ENCODE measurements at regions not wholly inside any gene's neighbourhood (a gene's known extent, or its start where the extent isn't known, plus 50 kb on each side); places are given as distances from the start of the nearest gene placed in this dataset.

DNA sequence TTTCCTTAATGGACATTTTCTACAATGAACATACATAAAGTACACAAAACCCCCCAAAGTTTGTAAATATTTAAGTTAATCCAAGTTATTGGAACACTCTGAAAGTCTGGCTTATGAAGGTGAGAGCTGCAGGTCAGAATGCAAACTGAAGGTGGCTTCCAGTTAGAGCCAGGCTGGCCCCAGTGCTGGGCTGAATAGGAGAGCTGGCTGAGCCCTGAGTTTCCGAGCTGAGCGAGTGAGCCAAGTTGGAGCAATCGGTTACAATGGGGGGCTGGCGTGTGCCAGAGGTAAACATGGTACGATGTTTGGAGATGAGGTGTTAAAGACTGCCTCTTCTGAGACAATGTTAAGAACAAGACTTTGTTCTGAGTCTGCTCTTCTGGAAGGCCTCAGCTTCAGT, 230.8 kb upstream of the MCTP2 start:
- Histone ChIP-seq H3K27ac (no peak overlapping the region), H3K4me3 (no peak overlapping the region), H3K4me1 (no peaks in the 10 kb centered on the region), H3K27me3 (no peaks in the 10 kb centered on the region), H3K9me3 (no peaks in the 10 kb centered on the region), H3K36me3 (no peaks in the 10 kb centered on the region)
- TF ChIP-seq, protein P1, sequence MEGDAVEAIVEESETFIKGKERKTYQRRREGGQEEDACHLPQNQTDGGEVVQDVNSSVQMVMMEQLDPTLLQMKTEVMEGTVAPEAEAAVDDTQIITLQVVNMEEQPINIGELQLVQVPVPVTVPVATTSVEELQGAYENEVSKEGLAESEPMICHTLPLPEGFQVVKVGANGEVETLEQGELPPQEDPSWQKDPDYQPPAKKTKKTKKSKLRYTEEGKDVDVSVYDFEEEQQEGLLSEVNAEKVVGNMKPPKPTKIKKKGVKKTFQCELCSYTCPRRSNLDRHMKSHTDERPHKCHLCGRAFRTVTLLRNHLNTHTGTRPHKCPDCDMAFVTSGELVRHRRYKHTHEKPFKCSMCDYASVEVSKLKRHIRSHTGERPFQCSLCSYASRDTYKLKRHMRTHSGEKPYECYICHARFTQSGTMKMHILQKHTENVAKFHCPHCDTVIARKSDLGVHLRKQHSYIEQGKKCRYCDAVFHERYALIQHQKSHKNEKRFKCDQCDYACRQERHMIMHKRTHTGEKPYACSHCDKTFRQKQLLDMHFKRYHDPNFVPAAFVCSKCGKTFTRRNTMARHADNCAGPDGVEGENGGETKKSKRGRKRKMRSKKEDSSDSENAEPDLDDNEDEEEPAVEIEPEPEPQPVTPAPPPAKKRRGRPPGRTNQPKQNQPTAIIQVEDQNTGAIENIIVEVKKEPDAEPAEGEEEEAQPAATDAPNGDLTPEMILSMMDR (IDR thresholded peaks at IDR 0.05): no peak
- intact Hi-C loops (cut with DNase I): no loop called here
- no peak for DNase-seq (ENCODE audit: low spot score in 2 of 2)

DNA sequence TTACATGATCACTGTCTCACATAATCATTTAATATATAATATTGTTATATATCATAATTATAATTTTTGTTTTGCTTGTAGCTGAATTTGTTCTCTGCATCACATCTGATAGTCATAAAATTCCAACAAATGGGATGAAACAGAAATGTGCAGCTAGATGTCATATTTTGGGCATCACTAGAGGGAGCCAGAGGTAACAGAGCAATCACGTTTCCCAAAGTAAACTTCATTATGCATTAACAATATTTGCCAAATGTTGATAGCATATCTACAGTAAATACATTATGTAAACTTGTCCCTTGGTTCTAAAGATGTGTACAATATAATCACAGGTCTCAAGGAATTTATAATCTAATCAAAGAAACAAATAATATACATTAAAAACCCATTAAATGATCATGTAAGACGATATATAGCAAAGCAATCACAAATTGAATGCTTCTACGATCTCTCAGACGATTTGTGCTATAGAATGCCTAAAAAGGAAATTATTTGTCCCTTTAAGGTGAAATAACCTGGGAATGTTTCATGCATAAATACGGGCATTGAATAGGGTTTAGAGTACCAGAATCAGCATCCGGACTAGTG, 234.2 kb upstream of the MCTP2 start:
- H3K9me3 ChIP-seq: no peaks in the 10 kb centered on the region
- H3K4me1 ChIP-seq: no peaks in the 10 kb centered on the region
- H3K4me3 ChIP-seq: no peak overlapping the region
- intact Hi-C loops (cut with DNase I): loop anchor here (2.0 kb wide), 1 partner anchor 124 kb away; no protein-coding TSS in a partner anchor
- DNase-seq (ENCODE audit: low spot score in 2 of 2): no peak
- no peaks in the 10 kb centered on the region for H3K36me3 ChIP-seq
- no peak overlapping the region for H3K27ac ChIP-seq
- TF ChIP-seq, protein P1 (IDR thresholded peaks at IDR 0.05): peak in 2 of 3 experiments; percentile 33 to 49
- no peaks in the 10 kb centered on the region for H3K27me3 ChIP-seq

DNA sequence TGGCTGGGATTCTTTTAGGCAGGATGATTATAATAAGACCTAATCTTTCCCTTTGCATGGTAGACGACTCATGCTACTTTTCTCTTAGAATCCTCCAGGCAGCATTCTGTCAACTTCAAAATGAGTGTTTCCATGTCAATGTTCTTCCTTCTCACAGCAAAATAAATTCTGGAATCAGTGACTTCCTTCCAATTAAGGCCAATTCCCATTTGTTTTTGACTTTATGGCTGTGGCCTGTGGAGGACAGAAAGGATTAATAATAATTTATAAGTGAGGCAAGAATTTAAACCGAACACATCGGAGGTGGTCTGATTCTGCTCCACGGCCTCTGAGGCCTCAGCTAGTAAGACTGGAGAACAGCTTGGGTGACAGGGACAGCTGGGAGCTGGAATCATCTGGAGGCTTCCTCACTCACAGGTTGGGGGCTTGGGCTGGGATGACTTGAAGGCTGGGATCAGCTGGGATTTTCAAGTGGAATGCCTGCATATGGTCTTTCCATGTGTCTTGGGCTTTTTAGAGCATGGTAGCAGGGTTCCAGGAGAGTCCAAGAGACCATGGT, 241.8 kb upstream of the MCTP2 start:
- Histone ChIP-seq H3K4me3 (no peak overlapping the region), H3K27me3 (no peaks in the 10 kb centered on the region), H3K4me1 (no peaks in the 10 kb centered on the region), H3K36me3 (no peaks in the 10 kb centered on the region), H3K9me3 (no peaks in the 10 kb centered on the region), H3K27ac (no peak overlapping the region)
- TF ChIP-seq, protein P1 (IDR thresholded peaks at IDR 0.05): no peak
- intact Hi-C loops (cut with DNase I): no loop called here
- no peak for DNase-seq (ENCODE audit: low spot score in 2 of 2)

DNA sequence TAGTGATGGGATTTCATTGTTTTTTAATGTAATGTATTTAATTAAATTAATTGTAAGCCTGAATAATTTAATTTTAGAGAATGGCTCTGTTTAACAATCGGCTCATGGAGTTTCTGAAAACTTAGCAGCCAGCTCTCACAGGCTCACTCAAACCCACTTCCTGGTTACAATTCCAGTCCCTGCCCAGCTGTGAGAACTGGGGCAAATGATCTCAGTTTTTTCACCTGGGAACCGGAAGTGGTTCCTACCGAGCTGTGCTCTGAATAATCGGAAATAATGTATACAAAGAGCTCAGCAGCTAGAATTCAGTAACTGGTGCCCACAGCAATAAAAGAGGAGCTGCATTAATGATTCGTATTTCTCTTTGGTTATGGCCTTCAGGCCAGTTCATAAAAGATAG, 244.3 kb upstream of the MCTP2 start:
- DNase-seq (ENCODE audit: low spot score in 2 of 2): no peak
- Histone ChIP-seq H3K36me3 (no peaks in the 10 kb centered on the region), H3K4me3 (no peak overlapping the region), H3K4me1 (no peaks in the 10 kb centered on the region), H3K27me3 (no peaks in the 10 kb centered on the region), H3K27ac (no peak overlapping the region), H3K9me3 (no peaks in the 10 kb centered on the region)
- TF ChIP-seq, protein P1 (IDR thresholded peaks at IDR 0.05): no peak
- intact Hi-C loops (cut with DNase I): no loop called here

DNA sequence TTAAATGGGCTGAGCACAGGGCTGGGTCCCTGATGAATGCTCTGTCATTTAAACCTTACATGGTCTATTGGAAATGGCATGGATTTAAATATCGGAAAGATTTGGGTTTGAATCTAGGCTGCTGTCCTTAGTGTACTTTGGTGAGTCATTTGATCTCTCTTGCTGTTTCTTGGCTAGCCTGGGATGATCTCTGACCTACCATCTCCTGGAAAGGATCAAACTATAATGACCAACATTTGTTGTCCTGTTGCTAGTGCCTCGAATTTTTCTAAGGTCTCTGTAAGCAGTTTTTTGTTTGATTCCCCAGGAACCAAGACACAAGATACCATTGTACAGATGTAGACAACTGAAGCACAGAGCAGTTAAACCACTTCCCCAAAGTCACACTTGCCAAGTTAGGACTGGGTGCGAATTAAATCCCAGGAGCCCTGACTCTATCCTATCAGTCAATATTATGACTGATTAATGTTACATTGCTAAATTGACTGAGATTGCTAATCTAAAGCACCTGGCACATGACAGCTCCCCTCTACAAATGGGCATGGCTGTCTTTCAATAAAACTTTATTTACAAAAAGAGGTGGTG, 244.9 kb upstream of the MCTP2 start:
- no peaks in the 10 kb centered on the region for H3K9me3 ChIP-seq
- H3K27ac ChIP-seq: no peak overlapping the region
- no peak for DNase-seq (ENCODE audit: low spot score in 2 of 2)
- H3K36me3 ChIP-seq: no peaks in the 10 kb centered on the region
- H3K4me1 ChIP-seq: no peaks in the 10 kb centered on the region
- intact Hi-C loops (cut with DNase I): no loop called here
- H3K4me3 ChIP-seq: no peak overlapping the region
- TF ChIP-seq, protein P1 (IDR thresholded peaks at IDR 0.05): no peak
- no peaks in the 10 kb centered on the region for H3K27me3 ChIP-seq

Measured in ascending aorta (tissue), 2 donors.